SHP77 treated with DMSO at 0.1 percent for 48 hours (cell line): ENCODE measurements at regions not wholly inside any gene's neighbourhood (a gene's known extent, or its start where the extent isn't known, plus 50 kb on each side); places are given as distances from the start of the nearest gene placed in this dataset.

ENCODE experiments used
- DNase-seq: peaks from one replicate; lab custom pipeline; 2025; lab: John Stamatoyannopoulos, UW

DNA sequence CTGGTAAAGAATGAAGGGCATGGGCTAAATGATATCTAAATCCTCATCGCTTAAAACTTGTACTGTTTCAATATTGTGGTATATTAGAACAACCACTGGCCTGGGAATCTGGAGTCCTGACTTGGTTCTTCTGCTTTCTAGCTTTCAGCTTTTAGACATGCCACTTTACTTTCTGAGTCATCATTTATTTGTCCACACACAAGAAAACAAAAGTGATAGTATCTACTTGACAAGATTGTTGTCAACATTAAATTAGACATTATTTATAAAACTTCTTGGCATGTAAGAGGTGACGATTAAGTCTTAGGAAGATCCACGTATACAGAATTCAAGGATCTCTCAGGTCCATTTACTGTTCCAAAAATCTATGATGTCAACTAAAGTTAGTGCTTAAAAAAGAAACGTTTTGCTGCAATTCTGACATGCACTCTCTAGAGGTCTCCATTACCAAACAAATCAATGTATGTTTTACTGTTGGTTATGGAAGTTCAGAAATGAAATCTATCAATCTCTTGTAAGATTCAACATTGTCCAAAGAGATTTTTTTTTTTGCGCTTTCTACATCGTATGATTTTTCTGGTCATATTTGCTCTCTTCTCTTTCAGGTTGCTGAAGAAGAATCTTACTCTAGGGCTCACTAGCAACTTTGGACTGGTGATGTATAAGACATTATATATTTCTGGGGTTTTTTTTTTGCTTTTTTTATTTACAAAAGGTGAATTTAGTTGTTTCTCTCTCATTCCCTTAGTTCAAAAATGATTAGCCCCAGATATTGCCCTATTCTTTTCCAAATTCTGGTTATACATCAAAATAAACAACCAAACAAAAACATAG, 53.6 kb upstream of the DYNC1I1 start:
- DNase-seq, result peak; percentile 51

DNA sequence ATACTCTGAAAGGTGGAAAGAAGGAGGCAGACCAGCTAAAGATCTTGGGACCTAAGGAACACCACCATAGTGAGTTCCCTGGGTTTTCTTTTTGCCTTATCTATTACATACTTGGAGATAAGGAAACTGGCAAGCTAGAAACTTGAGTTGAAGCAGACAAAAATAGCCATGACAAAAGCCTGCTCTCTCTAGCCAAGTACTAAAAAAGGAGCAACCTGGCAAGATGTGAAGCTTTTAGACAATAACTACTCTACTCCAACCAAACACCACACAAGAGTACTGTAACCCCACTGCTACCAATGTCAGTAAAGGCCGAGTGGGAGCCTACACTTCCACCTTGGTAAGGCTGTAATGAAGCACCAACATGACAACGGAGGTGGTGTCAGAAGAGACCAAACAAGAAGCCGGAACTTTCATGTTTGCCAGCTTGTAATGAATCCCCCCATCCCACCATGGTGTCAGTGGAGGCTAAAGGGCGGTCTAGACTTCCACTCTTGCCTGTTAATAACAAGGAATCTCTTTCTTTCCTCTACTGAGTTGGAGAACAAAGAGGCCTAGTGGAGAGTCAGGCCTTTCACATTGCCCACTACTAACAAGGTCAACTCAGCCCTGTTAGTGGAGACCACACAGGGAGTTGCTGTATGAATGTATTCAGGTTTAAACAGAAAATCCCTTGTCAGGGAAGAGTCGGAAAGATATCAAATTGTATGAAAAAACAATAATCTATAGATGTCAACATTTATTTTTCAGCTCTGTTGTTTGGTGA, 55.8 kb upstream of the DYNC1I1 start:
- DNase-seq, result no peak

- no peak for DNase-seq
Observed at GRCh38 chr7:95715274-95715673, 57.1 kb upstream of the DYNC1I1 start.

DNA sequence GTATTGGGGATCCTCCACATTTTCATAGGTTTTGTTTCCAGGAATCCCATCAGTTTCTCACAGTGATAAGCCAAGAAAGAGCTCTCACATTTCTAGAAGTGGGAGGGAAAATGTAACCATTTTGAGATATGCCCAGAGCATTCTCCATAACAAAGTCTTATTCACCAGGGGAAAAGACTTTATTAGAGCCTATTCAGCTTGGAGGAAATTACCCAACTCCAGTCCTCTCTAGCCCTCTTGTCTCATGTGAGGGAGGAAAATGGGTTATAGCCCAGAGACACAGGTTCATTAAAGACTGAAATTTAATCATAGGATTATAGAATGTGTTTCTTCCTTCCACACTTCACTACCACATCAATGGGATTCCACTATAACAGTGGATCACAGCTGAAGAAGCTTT, 61.6 kb upstream of the DYNC1I1 start:
- no peak for DNase-seq

- DNase-seq, result no peak
Observed at GRCh38 chr7:95700917-95701316, 71.4 kb upstream of the DYNC1I1 start.

DNA sequence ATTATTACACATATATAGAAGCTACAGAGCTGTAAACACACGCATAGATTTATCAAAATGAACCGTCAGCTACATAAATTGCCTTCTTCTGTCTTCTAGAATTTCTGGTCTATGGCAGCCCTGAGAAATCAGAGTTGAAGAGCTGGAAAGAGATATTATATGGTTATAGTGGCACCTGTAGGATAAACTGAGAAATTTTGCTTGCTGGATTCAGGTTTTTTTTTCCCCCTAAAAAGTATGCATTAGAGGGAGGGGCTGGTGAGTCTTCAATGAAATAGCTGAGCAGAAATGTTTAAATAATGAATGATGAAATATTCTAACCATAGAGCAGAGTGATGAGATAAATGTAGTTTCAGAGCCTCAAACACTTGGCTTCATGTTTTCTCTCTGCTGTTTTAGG, 78.0 kb upstream of the DYNC1I1 start:
- no peak for DNase-seq

DNA sequence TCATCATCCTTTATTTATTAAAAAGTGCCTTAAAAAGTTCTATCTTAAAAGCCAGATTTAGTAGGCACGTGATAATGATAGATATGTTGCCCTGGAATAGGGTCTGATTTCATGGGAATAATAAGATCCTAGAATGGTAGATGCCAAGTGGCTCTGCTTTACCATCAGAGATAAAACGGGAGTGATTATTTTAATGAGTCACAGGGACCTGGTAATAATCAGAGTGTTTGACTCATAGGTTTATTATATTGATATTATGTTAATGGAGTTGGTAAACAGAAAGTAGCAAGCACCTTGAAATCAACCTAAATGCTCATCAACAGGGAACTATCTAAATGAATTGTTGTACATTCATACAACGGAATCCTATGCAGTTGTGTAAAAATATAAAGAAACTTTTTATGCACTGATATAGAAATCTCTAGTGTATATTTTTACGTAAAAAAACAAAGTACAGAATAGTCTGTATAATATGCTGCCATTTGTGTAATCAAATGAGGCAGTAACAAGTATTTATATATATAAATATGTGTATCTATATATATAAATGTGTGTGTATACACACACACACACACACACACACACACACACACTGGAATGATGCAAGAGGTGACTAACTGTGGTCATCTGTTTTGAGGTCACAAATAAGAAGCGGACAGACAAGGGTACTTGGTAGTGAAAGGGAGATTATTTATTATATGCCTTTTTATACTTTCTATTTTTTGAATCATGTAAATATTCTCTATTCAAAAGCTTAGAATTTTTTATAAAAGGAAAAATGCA, 78.6 kb upstream of the DYNC1I1 start:
- no peak for DNase-seq

GRCh38 chr7:95691464-95691863, 80.9 kb upstream of the DYNC1I1 start:
- DNase-seq, result no peak

DNA sequence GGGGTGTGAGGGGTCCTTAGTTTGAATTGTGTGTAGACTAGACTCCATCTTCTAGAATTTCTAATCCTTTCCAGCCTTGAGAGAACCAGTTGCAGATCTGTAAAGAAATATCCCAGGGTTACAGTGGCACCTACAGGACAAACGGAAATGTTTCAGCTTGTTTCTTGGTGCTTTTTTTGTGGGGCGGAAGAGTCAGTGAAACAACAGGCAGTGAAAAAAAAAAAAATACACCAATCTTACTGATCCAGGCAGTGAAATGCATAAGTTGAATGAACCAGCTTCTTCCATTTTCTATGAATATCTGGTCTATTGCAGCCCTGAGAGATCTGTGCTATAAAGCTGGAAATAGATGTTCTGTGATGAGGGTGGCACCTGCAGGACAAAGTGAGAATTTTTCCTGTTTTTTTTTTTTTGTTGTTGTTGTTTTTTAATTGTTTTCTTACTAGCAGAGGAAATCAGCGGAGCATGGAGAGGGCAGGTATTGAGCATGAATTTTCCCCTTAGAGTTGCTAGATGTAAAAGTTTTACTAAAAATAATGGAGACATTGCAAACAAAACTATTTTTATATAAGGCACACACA, 81.9 kb upstream of the DYNC1I1 start:
- DNase-seq, result peak; percentile 78

- DNase-seq, result peak; percentile 14
Observed at GRCh38 chr7:95688931-95689495, 83.3 kb upstream of the DYNC1I1 start.

GRCh38 chr7:95687759-95688343, 84.5 kb upstream of the DYNC1I1 start:
- DNase-seq, result peak; percentile 79

- peak; percentile 85 for DNase-seq
Observed at GRCh38 chr7:95686109-95686508, 86.2 kb upstream of the DYNC1I1 start.

DNA sequence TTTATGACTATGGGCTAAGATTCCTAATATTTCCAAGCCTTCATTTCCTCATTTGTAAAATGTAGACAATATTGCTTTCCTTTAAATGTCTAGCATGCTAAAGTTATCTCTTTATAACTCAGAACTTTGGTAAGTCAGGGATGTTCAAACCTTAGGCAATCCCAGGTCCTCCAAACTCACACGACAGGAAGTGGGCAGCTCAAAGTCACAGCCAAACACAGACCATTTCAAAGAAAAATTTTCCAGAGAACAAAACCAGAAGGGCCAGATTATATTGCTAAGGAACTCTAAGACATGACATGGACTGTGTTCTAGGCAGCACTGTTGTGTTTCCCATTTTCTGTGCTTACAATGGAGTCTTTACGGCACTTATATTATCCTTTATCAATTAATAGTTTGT, 87.8 kb upstream of the DYNC1I1 start:
- DNase-seq, result no peak

DNA sequence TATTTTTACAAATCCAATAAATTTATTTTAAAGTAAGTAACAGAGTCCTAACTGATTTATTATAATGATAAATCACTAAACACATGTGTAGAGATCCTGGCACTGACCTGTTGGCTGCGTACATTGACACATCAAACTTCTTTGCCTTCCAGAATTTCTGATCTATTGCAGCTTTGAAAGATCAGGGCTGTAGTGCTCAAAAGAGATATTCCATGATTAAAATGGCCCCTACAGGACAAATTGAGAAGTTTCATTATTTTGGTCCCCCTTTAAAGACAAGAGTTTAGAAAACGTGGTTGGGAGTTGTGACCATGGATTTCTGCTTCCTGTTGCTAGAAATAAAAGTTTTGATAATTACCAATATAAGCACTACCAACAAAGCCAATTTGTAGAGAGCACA, 87.7 kb upstream of the PDK4 start:
- peak; percentile 91 for DNase-seq

GRCh38 chr7:95682913-95683312, 86.6 kb upstream of the PDK4 start:
- DNase-seq, result no peak

DNA sequence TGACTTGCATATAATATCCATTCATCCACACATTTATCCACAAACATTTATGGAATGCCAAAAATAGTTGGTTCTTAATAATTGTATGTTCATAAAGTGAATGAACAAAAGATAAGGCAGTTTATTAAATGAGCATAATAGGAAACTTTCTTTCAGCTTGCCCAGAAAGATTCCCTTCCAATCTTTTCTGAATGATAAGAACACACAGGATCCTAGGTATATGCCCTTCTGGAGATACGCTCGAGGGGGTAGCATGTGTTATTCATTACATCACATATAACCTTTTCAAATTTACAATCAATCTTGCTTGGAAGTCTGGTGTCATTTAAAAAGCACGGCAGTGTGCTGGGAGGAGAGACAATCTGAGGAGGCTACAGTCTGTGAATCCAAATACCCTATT, 80.4 kb upstream of the PDK4 start:
- DNase-seq, result no peak

- DNase-seq, result no peak
Observed at GRCh38 chr7:95675632-95676031, 79.3 kb upstream of the PDK4 start.

DNA sequence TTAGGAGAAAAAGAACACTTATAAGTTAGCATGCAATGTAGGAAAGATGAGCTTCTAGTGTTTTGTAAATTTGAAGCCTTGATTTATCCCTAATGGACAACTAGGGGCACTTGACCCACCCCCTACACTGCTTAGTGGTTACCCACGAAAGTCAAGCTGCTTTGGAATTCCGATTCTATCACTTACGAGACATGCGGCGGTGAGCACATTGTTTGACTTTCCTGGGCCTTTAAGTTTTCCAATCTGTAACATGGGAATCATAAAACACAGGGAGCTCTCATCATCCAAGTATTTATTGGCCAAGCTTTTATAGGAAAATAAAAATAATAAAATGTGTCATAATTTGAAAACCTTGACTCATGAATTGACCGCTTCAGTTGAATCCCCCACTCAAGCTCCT, 78.7 kb upstream of the PDK4 start:
- no peak for DNase-seq

DNA sequence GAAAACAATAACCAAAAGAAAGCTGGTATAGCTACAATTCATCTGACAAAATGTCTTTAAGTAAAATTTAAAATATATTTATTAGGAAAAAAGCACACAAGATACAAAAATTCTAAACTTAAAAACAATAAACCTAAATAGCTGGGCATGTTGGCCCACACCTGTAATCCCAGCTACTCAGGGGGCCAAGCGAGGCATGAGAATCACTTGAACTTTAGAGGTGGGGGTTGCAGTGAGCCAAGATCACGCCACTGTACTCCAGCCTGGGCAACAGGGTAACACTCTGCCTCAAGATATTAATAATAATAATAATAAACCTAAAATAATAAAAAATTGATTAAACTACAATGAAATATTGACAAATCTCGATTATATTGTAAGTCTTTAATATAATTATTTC, 77.8 kb upstream of the PDK4 start:
- DNase-seq, result no peak

DNA sequence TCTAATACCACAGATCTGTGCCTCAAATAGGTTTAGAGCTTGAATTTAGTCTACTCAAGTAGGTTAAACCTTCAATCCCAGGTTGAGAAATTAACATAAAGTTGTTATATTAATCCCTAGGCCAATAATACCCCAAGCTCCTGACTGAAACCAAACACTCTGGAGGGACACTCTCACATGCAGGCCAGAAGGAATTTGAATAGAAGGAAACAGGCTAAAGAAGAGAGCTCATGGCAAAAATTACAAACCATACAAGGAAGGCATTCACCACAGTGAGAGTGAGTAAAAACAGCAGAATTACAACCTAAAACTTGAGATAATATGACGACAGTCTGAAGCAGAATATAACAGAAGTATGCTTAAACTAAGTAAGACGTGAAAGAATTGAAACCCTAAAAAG, 76.1 kb upstream of the PDK4 start:
- no peak for DNase-seq

GRCh38 chr7:95669513-95669912, 73.2 kb upstream of the PDK4 start:
- DNase-seq, result no peak
